CD4-positive, alpha-beta T cell (primary cell): ENCODE measurements at regions not wholly inside any gene's neighbourhood (a gene's known extent, or its start where the extent isn't known, plus 50 kb on each side); places are given as distances from the start of the nearest gene placed in this dataset.
A peak's percentile ranks its signal among the peaks of the same experiment; 100 is the strongest.

Experiments
- ATAC-seq: fragments of 200-7000 bp; cut with Tn5 transposase; one replicate; pipeline ENCODE4 v1.10.0; 2022; ENCODE audit warnings: mild to moderate bottlenecking; ENCODE audit not compliant: poor library complexity
- CTCF ChIA-PET: fragments of 350-600 bp; sonication (Branson Sonifier 250); formaldehyde crosslinking; loops from one replicate; lab custom pipeline; 2021; ENCODE audit warnings: antibody characterized with exemption, inconsistent platforms; lab: Charles Lee
- POLR2A ChIA-PET: fragments of 350-600 bp; sonication (Branson Sonifier 250); formaldehyde crosslinking; loops from one replicate; lab custom pipeline; 2021; ENCODE audit warnings: antibody characterized with exemption, inconsistent platforms; lab: Charles Lee
- DNase-seq, 14 experiments: peaks; one replicate each; pipeline ENCODE4 v3.0.0-alpha.2; 2013 to 2020; ENCODE audit warnings: mixed read lengths in 2 of 14
- H3K27ac ChIP-seq, 2 donors: one replicate each; pipeline versions ENCODE4 v1.5.1 to v1.7.0; 2013; ENCODE audit warnings: low read length in 2 of 2, low read depth in 1 of 2, mild to moderate bottlenecking in 1 of 2
- H3K27me3 ChIP-seq, 2 experiments: 1 replicate in 1 of 2; 2 replicates in 1 of 2; pipeline versions ENCODE4 v1.6.1 to v1.7.0; 2013; ENCODE audit warnings: low read length in 2 of 2, control low read depth in 1 of 2, mild to moderate bottlenecking in 1 of 2, moderate library complexity in 1 of 2; ENCODE audit not compliant: insufficient read depth in 2 of 2, control insufficient read depth in 1 of 2
- H3K36me3 ChIP-seq: one replicate; pipeline ENCODE4 v1.6.1; 2013; ENCODE audit warnings: low read length, control low read depth; ENCODE audit not compliant: insufficient read depth
- H3K4me1 ChIP-seq: one replicate; pipeline ENCODE4 v1.6.1; 2013; ENCODE audit warnings: low read length, control low read depth; ENCODE audit not compliant: insufficient read depth
- H3K4me3 ChIP-seq: one replicate; pipeline ENCODE4 v1.5.1; 2013; ENCODE audit warnings: mild to moderate bottlenecking, low read length, moderate library complexity
- H3K9me3 ChIP-seq, 2 experiments: 1 replicate in 1 of 2; 2 replicates in 1 of 2; pipeline versions ENCODE4 v1.6.1 to v1.7.0; 2013; ENCODE audit warnings: low read length in 2 of 2, mild to moderate bottlenecking in 2 of 2, control low read depth in 1 of 2, moderate library complexity in 1 of 2; ENCODE audit not compliant: control insufficient read depth in 1 of 2, insufficient read depth in 1 of 2
- H3K27ac Mint-ChIP-seq: one replicate; pipeline ENCODE4 v1.8.0; 2020; ENCODE audit warnings: mixed read lengths
- H3K27me3 Mint-ChIP-seq: one replicate; pipeline ENCODE4 v1.8.0; 2021; ENCODE audit warnings: mixed read lengths
- H3K36me3 Mint-ChIP-seq: one replicate; pipeline ENCODE4 v1.8.0; 2021; ENCODE audit warnings: low read depth, mixed read lengths
- H3K4me1 Mint-ChIP-seq: one replicate; pipeline ENCODE4 v1.8.0; 2021; ENCODE audit warnings: low read depth, mixed read lengths
- H3K4me3 Mint-ChIP-seq: one replicate; pipeline ENCODE4 v1.8.0; 2020; ENCODE audit warnings: mild to moderate bottlenecking, mixed read lengths
- H3K9me3 Mint-ChIP-seq: one replicate; pipeline ENCODE4 v1.8.0; 2020; ENCODE audit warnings: mixed read lengths
- CTCF ChIP-seq: fragments of 200-600 bp; IDR thresholded peaks from one replicate; pipeline ENCODE4 v1.8.0; 2022; ENCODE audit warnings: antibody characterized with exemption, mild to moderate bottlenecking
- intact Hi-C, 2 experiments: fragments of 100-400 bp; cut with DNase I in 1 of 2; cut with micrococcal nuclease in 1 of 2; formaldehyde crosslinking; loops; one replicate each; pipeline versions ENCODE4 v1.15.1 to v1.9.0; 2023 to 2025; cut with DNase I, micrococcal nuclease

- Histone ChIP-seq H3K27ac (no peak overlapping the region), H3K4me3 (no peak overlapping the region), H3K4me1 (no peaks in the 10 kb centered on the region), H3K36me3 (no peaks in the 10 kb centered on the region), H3K27me3 (no peaks in the 10 kb centered on the region), H3K9me3 (peaks cover 0 to 5% of the 10 kb centered on the region in 2 experiments)
- H3K27me3 Mint-ChIP-seq: peaks cover 9% of the 10 kb centered on the region
- ChIA-PET CTCF (no interaction called here), POLR2A (no interaction called here)
- TF ChIP-seq CTCF: no peak
- H3K4me3 Mint-ChIP-seq: no peak overlapping the region
- DNase-seq: peak in 1 of 14 experiments; percentile 14
- no peaks in the 10 kb centered on the region for H3K4me1 Mint-ChIP-seq
- intact Hi-C loops: no loop called here
- H3K27ac Mint-ChIP-seq: no peak overlapping the region
- peaks cover 5% of the 10 kb centered on the region for H3K9me3 Mint-ChIP-seq
- no peaks in the 10 kb centered on the region for H3K36me3 Mint-ChIP-seq
- no peak for ATAC-seq
Observed at GRCh38 chr2:15006667-15007066, 374.1 kb downstream of the LRATD1 start.

- Mint-ChIP-seq H3K36me3 (no peaks in the 10 kb centered on the region), H3K4me1 (no peaks in the 10 kb centered on the region), H3K9me3 (peaks cover 12% of the 10 kb centered on the region), H3K27ac (no peak overlapping the region), H3K27me3 (peaks cover 9% of the 10 kb centered on the region), H3K4me3 (no peak overlapping the region)
- ChIA-PET CTCF (no interaction called here), POLR2A (no interaction called here)
- Histone ChIP-seq H3K27ac (no peak overlapping the region), H3K9me3 (peaks cover 8 to 10% of the 10 kb centered on the region in 2 experiments), H3K4me3 (no peak overlapping the region), H3K36me3 (no peaks in the 10 kb centered on the region), H3K4me1 (no peaks in the 10 kb centered on the region), H3K27me3 (no peaks in the 10 kb centered on the region)
- no peak for DNase-seq
- ATAC-seq: no peak
- intact Hi-C loops: no loop called here
- TF ChIP-seq CTCF: no peak
Observed at GRCh38 chr2:15009681-15010080, 377.2 kb downstream of the LRATD1 start.

- H3K4me3 ChIP-seq: no peak overlapping the region
- ChIA-PET POLR2A (no interaction called here), CTCF (no interaction called here)
- intact Hi-C loops: no loop called here
- no peaks in the 10 kb centered on the region for H3K4me1 ChIP-seq
- H3K27me3 Mint-ChIP-seq: peaks cover 9% of the 10 kb centered on the region
- DNase-seq: no peak
- peaks cover 12% of the 10 kb centered on the region for H3K9me3 Mint-ChIP-seq
- H3K27ac ChIP-seq: no peak overlapping the region
- H3K4me1 Mint-ChIP-seq: no peaks in the 10 kb centered on the region
- no peaks in the 10 kb centered on the region for H3K36me3 ChIP-seq
- no peak overlapping the region for H3K27ac Mint-ChIP-seq
- H3K36me3 Mint-ChIP-seq: no peaks in the 10 kb centered on the region
- ATAC-seq: no peak
- H3K9me3 ChIP-seq: peaks cover 8 to 10% of the 10 kb centered on the region in 2 experiments
- TF ChIP-seq CTCF: no peak
- H3K4me3 Mint-ChIP-seq: no peak overlapping the region
- no peaks in the 10 kb centered on the region for H3K27me3 ChIP-seq
Observed at GRCh38 chr2:15010346-15010745, 377.8 kb downstream of the LRATD1 start.
